Liver (tissue), 8 donors: ENCODE measurements at regions not wholly inside any gene's neighbourhood (a gene's known extent, or its start where the extent isn't known, plus 50 kb on each side); places are given as distances from the start of the nearest gene placed in this dataset.

Experiments
- DNase-seq: peaks from one replicate; pipeline ENCODE4 v3.0.0-alpha.2; 2017; ENCODE audit warnings: low spot score
- H3K27ac ChIP-seq, 2 donors: one replicate each; pipeline ENCODE4 v1.7.0; 2013; ENCODE audit warnings: inconsistent platforms in 2 of 2, low read length in 2 of 2, control low read depth in 1 of 2, low read depth in 1 of 2, mild to moderate bottlenecking in 1 of 2
- H3K27me3 ChIP-seq, 4 donors: one replicate each; pipeline versions ENCODE4 v1.6.1 to v1.7.0; 2013; ENCODE audit warnings: low read length in 3 of 4, inconsistent platforms in 1 of 4, mild to moderate bottlenecking in 1 of 4, moderate library complexity in 1 of 4; ENCODE audit not compliant: control insufficient read depth in 4 of 4, insufficient read depth in 4 of 4
- H3K36me3 ChIP-seq, 4 donors: one replicate each; pipeline versions ENCODE4 v1.6.1 to v1.7.0; 2013; ENCODE audit warnings: low read length in 3 of 4, mild to moderate bottlenecking in 3 of 4, low read depth in 1 of 4, moderate library complexity in 1 of 4; ENCODE audit not compliant: control insufficient read depth in 4 of 4, insufficient read depth in 3 of 4
- H3K4me1 ChIP-seq, 4 donors: one replicate each; pipeline versions ENCODE4 v1.6.1 to v1.7.0; 2013; ENCODE audit warnings: low read length in 3 of 4, mild to moderate bottlenecking in 3 of 4, moderate library complexity in 1 of 4; ENCODE audit not compliant: control insufficient read depth in 4 of 4, insufficient read depth in 4 of 4
- H3K4me3 ChIP-seq, 3 donors: one replicate each; pipeline versions ENCODE4 v1.6.1 to v1.7.0; 2013; ENCODE audit warnings: low read length in 3 of 3, control low read depth in 1 of 3, low read depth in 1 of 3, mild to moderate bottlenecking in 1 of 3
- H3K9ac ChIP-seq, 2 donors: one replicate each; pipeline ENCODE4 v1.7.0; 2013; ENCODE audit warnings: low read length in 2 of 2, mild to moderate bottlenecking in 2 of 2, moderate library complexity in 2 of 2, control low read depth in 1 of 2, low read depth in 1 of 2
- H3K9me3 ChIP-seq, 4 donors: one replicate each; pipeline versions ENCODE4 v1.6.1 to v1.7.0; 2013; ENCODE audit warnings: low read length in 3 of 4; ENCODE audit not compliant: control insufficient read depth in 4 of 4
- ATF3 ChIP-seq: IDR thresholded peaks from 2 replicates; pipeline ENCODE4 v1.6.1; 2016; ENCODE audit warnings: antibody characterized with exemption
- EGR1 ChIP-seq, 2 donors: IDR thresholded peaks; 2 replicates each; pipeline ENCODE4 v1.6.1; 2016 to 2018; ENCODE audit warnings: antibody characterized with exemption in 2 of 2, low read depth in 2 of 2
- FOXA1 ChIP-seq: IDR thresholded peaks from 2 replicates; pipeline ENCODE4 v1.6.1; 2016; ENCODE audit warnings: antibody characterized with exemption
- GABPA ChIP-seq, 2 donors: IDR thresholded peaks in 1 of 2; conservative IDR thresholded peaks in 1 of 2; 2 replicates each; pipeline ENCODE4 v1.6.1; 2016; ENCODE audit warnings: antibody characterized with exemption in 2 of 2, mild to moderate bottlenecking in 1 of 2, moderate library complexity in 1 of 2
- HNF4A ChIP-seq, 2 donors: conservative IDR thresholded peaks; 2 replicates each; pipeline ENCODE4 v1.6.1; 2016; ENCODE audit warnings: antibody characterized with exemption in 2 of 2, mild to moderate bottlenecking in 2 of 2
- HNF4G ChIP-seq: IDR thresholded peaks from 2 replicates; pipeline ENCODE4 v1.6.1; 2016; ENCODE audit warnings: antibody characterized with exemption
- JUND ChIP-seq, 2 donors: IDR thresholded peaks; 2 replicates each; pipeline ENCODE4 v1.6.1; 2016; ENCODE audit warnings: antibody characterized with exemption in 2 of 2
- MAX ChIP-seq: IDR thresholded peaks from 2 replicates; pipeline ENCODE4 v1.6.1; 2016; ENCODE audit warnings: antibody characterized with exemption
- NR2F2 ChIP-seq: IDR thresholded peaks from 2 replicates; pipeline ENCODE4 v1.6.1; 2016; ENCODE audit warnings: antibody characterized with exemption
- RAD21 ChIP-seq, 2 donors: IDR thresholded peaks; 2 replicates each; pipeline ENCODE4 v1.6.1; 2016; ENCODE audit warnings: antibody characterized with exemption in 2 of 2, mild to moderate bottlenecking in 2 of 2
- RXRA ChIP-seq, 2 donors: IDR thresholded peaks; 2 replicates each; pipeline ENCODE4 v1.6.1; 2017 to 2018; ENCODE audit warnings: antibody characterized with exemption in 2 of 2, mild to moderate bottlenecking in 1 of 2
- SP1 ChIP-seq: IDR thresholded peaks from 2 replicates; pipeline ENCODE4 v1.6.1; 2018; ENCODE audit warnings: antibody characterized with exemption, mild to moderate bottlenecking
- TAF1 ChIP-seq: conservative IDR thresholded peaks from 2 replicates; pipeline ENCODE4 v1.6.1; 2016; ENCODE audit warnings: antibody characterized with exemption, mild to moderate bottlenecking
- YY1 ChIP-seq: IDR thresholded peaks from 2 replicates; pipeline ENCODE4 v1.6.1; 2016; ENCODE audit warnings: antibody characterized with exemption, mild to moderate bottlenecking
- ZBTB33 ChIP-seq: IDR thresholded peaks from 2 replicates; pipeline ENCODE4 v1.6.1; 2016; ENCODE audit warnings: antibody characterized with exemption
- WGBS: extraction: QIAGEN DNeasy Blood & Tissue Kit; methylation state at CpG from one replicate; pipeline ENCODE4 v1.1.7; 2013; 5-methylcytosine and 5-hydroxymethylcytosine counted together
- TF ChIP-seq, protein P1 (sequence below): IDR thresholded peaks from 2 replicates; pipeline ENCODE4 v1.6.1; 2016; ENCODE audit warnings: antibody characterized with exemption, mild to moderate bottlenecking
- TF ChIP-seq, protein P2 (sequence below): fragments of 150-350 bp; IDR thresholded peaks from 2 replicates; pipeline ENCODE4 v1.5.1; 2017; ENCODE audit warnings: improper control_type of control experiment, low read depth, low read length; ENCODE audit not compliant: missing input control
- donor health status: healthy.
- donor health status: healthy.
- donor health status: healthy.
- donor health status: healthy.
- donor health status: healthy.

DNA sequence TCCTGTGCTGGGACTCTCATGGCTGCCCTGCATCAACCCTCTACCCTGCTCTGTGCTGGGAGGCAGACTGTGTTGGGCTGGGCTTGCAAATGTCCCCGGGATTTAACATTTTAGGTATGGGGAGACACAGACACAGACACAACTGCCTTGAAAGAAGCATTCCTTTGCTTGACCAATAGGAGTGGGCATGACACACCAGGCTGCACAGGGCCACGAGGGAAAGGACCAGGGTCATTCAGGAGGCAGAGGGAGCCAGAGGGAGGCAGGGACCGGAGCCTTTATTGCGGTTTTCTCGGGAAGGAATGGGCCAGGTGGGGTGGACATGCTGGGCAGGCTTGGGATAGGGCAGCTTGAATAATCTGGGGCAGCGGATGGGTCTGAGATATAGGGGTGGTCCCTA, 238.7 kb upstream of the COPS8 start:
- DNase-seq = no peak
- no peaks in the 10 kb centered on the region for H3K36me3 ChIP-seq
- WGBS = 86% methylated on average over 6 of the region's 6 CpGs
- H3K27me3 ChIP-seq = no peaks in the 10 kb centered on the region
- TF ChIP-seq HNF4G = no peak
- TF ChIP-seq TAF1 = no peak
- TF ChIP-seq, protein P1, sequence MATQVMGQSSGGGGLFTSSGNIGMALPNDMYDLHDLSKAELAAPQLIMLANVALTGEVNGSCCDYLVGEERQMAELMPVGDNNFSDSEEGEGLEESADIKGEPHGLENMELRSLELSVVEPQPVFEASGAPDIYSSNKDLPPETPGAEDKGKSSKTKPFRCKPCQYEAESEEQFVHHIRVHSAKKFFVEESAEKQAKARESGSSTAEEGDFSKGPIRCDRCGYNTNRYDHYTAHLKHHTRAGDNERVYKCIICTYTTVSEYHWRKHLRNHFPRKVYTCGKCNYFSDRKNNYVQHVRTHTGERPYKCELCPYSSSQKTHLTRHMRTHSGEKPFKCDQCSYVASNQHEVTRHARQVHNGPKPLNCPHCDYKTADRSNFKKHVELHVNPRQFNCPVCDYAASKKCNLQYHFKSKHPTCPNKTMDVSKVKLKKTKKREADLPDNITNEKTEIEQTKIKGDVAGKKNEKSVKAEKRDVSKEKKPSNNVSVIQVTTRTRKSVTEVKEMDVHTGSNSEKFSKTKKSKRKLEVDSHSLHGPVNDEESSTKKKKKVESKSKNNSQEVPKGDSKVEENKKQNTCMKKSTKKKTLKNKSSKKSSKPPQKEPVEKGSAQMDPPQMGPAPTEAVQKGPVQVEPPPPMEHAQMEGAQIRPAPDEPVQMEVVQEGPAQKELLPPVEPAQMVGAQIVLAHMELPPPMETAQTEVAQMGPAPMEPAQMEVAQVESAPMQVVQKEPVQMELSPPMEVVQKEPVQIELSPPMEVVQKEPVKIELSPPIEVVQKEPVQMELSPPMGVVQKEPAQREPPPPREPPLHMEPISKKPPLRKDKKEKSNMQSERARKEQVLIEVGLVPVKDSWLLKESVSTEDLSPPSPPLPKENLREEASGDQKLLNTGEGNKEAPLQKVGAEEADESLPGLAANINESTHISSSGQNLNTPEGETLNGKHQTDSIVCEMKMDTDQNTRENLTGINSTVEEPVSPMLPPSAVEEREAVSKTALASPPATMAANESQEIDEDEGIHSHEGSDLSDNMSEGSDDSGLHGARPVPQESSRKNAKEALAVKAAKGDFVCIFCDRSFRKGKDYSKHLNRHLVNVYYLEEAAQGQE = no peak
- no peak for TF ChIP-seq HNF4A (conservative IDR thresholded peaks at IDR 0.05)
- TF ChIP-seq EGR1 (IDR thresholded peaks at IDR 0.05; ENCODE audit: low read depth in 2 of 2) = no peak
- no peak for TF ChIP-seq SP1
- no peak for TF ChIP-seq RAD21 (IDR thresholded peaks at IDR 0.05)
- no peak for TF ChIP-seq RXRA (IDR thresholded peaks at IDR 0.05)
- TF ChIP-seq ZBTB33 = no peak
- TF ChIP-seq, protein P2, sequence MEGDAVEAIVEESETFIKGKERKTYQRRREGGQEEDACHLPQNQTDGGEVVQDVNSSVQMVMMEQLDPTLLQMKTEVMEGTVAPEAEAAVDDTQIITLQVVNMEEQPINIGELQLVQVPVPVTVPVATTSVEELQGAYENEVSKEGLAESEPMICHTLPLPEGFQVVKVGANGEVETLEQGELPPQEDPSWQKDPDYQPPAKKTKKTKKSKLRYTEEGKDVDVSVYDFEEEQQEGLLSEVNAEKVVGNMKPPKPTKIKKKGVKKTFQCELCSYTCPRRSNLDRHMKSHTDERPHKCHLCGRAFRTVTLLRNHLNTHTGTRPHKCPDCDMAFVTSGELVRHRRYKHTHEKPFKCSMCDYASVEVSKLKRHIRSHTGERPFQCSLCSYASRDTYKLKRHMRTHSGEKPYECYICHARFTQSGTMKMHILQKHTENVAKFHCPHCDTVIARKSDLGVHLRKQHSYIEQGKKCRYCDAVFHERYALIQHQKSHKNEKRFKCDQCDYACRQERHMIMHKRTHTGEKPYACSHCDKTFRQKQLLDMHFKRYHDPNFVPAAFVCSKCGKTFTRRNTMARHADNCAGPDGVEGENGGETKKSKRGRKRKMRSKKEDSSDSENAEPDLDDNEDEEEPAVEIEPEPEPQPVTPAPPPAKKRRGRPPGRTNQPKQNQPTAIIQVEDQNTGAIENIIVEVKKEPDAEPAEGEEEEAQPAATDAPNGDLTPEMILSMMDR = no peak
- no peak for TF ChIP-seq ATF3
- no peak for TF ChIP-seq FOXA1
- no peak for TF ChIP-seq NR2F2
- TF ChIP-seq MAX = no peak
- TF ChIP-seq JUND (IDR thresholded peaks at IDR 0.05) = no peak
- H3K9me3 ChIP-seq = no peaks in the 10 kb centered on the region
- H3K27ac ChIP-seq = no peak overlapping the region
- no peak overlapping the region for H3K9ac ChIP-seq
- H3K4me3 ChIP-seq = no peak overlapping the region
- no peaks in the 10 kb centered on the region for H3K4me1 ChIP-seq

- no peaks in the 10 kb centered on the region for H3K9me3 ChIP-seq
- no peaks in the 10 kb centered on the region for H3K27me3 ChIP-seq
- H3K36me3 ChIP-seq = no peaks in the 10 kb centered on the region
- WGBS = 92% methylated on average over 3 of the region's 3 CpGs
- no peak for DNase-seq
- no peak overlapping the region for H3K4me3 ChIP-seq
- no peak overlapping the region for H3K27ac ChIP-seq
- H3K9ac ChIP-seq = no peak overlapping the region
- H3K4me1 ChIP-seq = no peaks in the 10 kb centered on the region
- TF ChIP-seq RAD21 (IDR thresholded peaks at IDR 0.05) (no peak), TAF1 (no peak), SP1 (no peak), YY1 (no peak), HNF4G (no peak), ATF3 (no peak), ZBTB33 (no peak), FOXA1 (no peak), HNF4A (conservative IDR thresholded peaks at IDR 0.05) (no peak), GABPA (IDR thresholded peaks at IDR 0.05 in 1 of 2, conservative IDR thresholded peaks at IDR 0.05 in 1 of 2) (no peak), JUND (IDR thresholded peaks at IDR 0.05) (no peak), NR2F2 (no peak)
- TF ChIP-seq, protein P2 = no peak
Measured at GRCh38 chr2:236847538-236848263, 238.0 kb upstream of the COPS8 start.
